ENCODE measurements at regions not wholly inside any gene's neighbourhood (a gene's known extent, or its start where the extent isn't known, plus 50 kb on each side); places are given as distances from the start of the nearest gene placed in this dataset.
"Not testable (repeated sequence)": the region's sequence is repeated elsewhere in the genome, so short reads cannot be mapped to it uniquely, and the experiment has no call there.

DNA sequence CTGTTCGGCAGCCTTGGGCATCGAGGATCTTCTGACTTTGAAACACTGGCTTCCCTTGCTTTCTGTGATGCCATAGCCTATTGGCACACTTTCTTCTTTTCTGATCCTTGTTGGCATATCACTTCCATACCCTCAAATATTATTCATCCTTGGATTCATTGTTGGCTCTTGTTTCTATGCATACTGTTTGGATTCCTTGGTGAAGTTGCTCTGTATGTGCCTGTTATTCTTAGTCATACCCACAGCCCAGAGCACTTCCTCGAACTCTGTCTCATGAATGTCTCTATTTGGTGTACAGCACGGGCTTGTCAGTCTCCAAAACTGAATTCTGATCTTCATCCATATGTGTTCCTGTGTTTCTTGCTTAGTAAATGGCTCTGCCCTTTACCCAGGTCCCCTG is 63.6 kb downstream of the NPIPB11 start:
- not testable (repeated sequence) for H3K9me3 ChIP-seq (ENCODE audit: control insufficient read depth in 3 of 3, low read length in 3 of 3); H3K27me3 ChIP-seq (ENCODE audit: control insufficient read depth in 3 of 3, insufficient read depth in 3 of 3, low read length in 3 of 3); H3K36me3 ChIP-seq (ENCODE audit: control insufficient read depth in 3 of 3, insufficient read depth in 3 of 3, low read length in 3 of 3); H3K9ac ChIP-seq (ENCODE audit: low read depth in 1 of 3, low read length in 3 of 3); H3K27ac ChIP-seq (ENCODE audit: low read depth, low read length); H3K4me3 ChIP-seq (ENCODE audit: low read length in 3 of 3); H3K4me1 ChIP-seq (ENCODE audit: control insufficient read depth in 3 of 3, insufficient read depth in 3 of 3, low read length in 3 of 3)

DNA sequence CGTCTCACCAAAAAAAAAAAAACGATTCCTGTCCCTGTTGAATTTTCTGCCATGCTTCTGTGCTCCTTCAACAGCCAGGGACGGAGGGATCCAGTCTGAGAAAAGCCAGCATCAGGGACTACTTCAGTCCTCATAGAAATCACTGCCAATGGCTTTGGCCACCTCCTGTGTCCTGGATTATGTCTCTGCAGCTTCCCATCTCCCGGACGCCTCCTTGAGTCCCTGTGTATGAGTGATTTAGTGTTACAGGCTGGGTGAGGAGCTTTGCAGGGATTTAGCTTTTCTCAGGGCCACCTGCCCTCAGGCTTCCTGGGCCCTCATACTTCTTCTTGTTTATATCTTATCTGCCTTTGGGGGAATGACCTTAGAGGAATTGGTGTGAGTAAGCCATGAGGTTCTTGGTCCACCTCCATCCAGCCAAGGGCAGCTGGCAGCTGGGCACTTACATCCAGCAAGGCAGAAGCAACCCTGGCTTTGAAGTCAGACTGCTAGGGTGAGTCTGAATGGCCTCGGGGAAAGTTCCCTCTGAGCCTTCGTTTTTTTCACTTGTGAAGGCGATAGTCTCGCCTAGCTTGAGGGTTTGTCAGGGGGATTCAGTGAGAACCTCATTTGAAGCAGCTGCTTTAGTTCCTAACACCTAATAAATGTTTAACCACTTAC is 65.6 kb downstream of the NPIPB11 start:
- H3K27me3 ChIP-seq (ENCODE audit: control insufficient read depth in 3 of 3, insufficient read depth in 3 of 3, low read length in 3 of 3); H3K9ac ChIP-seq (ENCODE audit: low read depth in 1 of 3, low read length in 3 of 3); H3K9me3 ChIP-seq (ENCODE audit: control insufficient read depth in 3 of 3, low read length in 3 of 3); H3K4me1 ChIP-seq (ENCODE audit: control insufficient read depth in 3 of 3, insufficient read depth in 3 of 3, low read length in 3 of 3); H3K27ac ChIP-seq (ENCODE audit: low read depth, low read length); H3K36me3 ChIP-seq (ENCODE audit: control insufficient read depth in 3 of 3, insufficient read depth in 3 of 3, low read length in 3 of 3); H3K4me3 ChIP-seq (ENCODE audit: low read length in 3 of 3): not testable (repeated sequence)

DNA sequence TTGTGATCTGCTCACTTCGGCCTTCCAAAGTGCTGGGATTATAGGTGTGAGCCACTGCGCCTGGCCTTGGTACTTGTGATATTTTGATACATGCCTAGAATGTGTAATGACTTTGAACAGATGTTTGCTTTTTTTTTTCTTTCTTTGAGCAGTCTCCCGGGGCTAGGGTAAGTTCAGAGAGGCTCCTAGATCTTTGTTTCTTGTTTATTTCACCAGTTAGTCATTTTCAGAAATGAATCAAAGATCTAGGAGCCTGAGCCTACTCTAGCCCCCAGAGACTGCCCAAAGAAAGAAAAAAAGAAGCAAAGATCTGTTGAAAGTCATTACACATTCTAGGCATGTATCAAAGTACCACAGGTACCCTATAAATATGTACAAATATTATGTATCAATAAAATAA is 66.3 kb downstream of the NPIPB11 start:
- H3K9ac ChIP-seq (ENCODE audit: low read depth in 1 of 3, low read length in 3 of 3); H3K36me3 ChIP-seq (ENCODE audit: control insufficient read depth in 3 of 3, insufficient read depth in 3 of 3, low read length in 3 of 3); H3K4me3 ChIP-seq (ENCODE audit: low read length in 3 of 3); H3K4me1 ChIP-seq (ENCODE audit: control insufficient read depth in 3 of 3, insufficient read depth in 3 of 3, low read length in 3 of 3); H3K27ac ChIP-seq (ENCODE audit: low read depth, low read length); H3K27me3 ChIP-seq (ENCODE audit: control insufficient read depth in 3 of 3, insufficient read depth in 3 of 3, low read length in 3 of 3); H3K9me3 ChIP-seq (ENCODE audit: control insufficient read depth in 3 of 3, low read length in 3 of 3): not testable (repeated sequence)

DNA sequence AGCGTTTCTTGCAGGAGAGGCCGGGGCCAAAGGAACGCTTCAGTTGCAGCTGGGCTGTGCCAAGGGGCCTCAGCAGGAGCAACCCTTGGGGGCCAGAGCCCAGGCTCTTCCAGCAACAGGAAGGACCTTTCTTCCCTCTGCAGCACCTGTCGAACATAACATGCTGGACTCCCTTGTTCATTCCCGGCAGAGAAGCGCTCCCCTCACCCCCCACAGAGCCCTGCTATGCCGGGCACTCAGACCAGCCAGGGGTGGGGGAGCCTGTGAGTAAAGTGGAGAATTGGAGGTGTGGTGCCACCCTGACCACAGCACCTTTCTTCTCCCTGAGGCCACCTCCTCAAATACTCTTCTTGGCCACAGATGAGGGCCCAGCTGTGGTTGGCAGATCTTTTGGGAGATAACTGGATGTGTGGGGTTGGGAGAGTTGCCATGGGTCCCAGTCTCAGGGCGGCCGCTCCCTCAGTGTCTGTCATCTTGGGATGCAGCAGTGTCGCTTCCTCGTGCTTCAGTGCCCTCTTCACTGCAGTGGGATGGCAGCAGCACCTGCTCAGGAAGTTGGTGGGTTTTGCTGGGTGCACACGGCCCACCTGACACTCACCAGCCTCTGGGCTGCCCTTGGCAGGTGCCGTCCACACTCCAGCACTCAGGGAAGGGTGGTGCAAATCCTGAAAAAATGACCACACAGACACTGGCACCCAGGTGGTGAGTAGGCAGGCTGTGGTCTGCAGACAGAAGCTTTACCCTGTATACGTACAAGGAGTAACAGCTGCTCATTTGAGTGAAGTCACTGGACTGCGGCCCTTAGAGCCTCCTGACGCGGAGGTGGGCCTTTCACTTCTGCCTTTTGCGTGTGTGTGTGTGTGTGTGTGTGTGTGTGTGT is 67.5 kb downstream of the NPIPB11 start:
- not testable (repeated sequence) for H3K27ac ChIP-seq (ENCODE audit: low read depth, low read length); H3K27me3 ChIP-seq (ENCODE audit: control insufficient read depth in 3 of 3, insufficient read depth in 3 of 3, low read length in 3 of 3); H3K36me3 ChIP-seq (ENCODE audit: control insufficient read depth in 3 of 3, insufficient read depth in 3 of 3, low read length in 3 of 3); H3K4me1 ChIP-seq (ENCODE audit: control insufficient read depth in 3 of 3, insufficient read depth in 3 of 3, low read length in 3 of 3); H3K9ac ChIP-seq (ENCODE audit: low read depth in 1 of 3, low read length in 3 of 3); H3K4me3 ChIP-seq (ENCODE audit: low read length in 3 of 3); H3K9me3 ChIP-seq (ENCODE audit: control insufficient read depth in 3 of 3, low read length in 3 of 3)

DNA sequence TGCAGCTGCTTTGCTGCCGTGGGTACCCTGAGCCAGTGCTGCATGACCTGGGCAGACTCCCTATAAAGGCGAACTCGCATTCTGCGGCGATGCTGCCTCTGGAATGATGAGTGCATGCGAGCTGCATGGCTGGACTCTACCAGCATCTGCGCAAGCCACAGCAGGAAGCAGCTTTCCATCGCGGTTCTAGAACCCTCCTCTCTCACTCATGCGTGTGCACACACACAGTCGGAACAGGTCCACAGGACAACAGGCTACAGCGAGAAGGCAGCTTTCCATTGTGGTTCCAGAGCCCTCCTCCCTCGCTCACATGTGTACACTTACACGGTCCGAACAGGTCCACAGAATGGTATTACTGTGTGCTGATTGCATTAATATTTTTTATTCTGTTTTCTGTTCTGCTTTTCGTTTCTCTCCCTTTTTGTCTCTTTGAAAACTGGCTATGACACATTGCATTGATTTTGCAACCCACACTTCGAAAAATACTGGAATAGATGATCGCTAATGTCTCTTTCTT is 69.1 kb downstream of the NPIPB11 start:
- not testable (repeated sequence) for H3K36me3 ChIP-seq (ENCODE audit: control insufficient read depth in 3 of 3, insufficient read depth in 3 of 3, low read length in 3 of 3); H3K9me3 ChIP-seq (ENCODE audit: control insufficient read depth in 3 of 3, low read length in 3 of 3); H3K4me1 ChIP-seq (ENCODE audit: control insufficient read depth in 3 of 3, insufficient read depth in 3 of 3, low read length in 3 of 3); H3K9ac ChIP-seq (ENCODE audit: low read depth in 1 of 3, low read length in 3 of 3); H3K27ac ChIP-seq (ENCODE audit: low read depth, low read length); H3K4me3 ChIP-seq (ENCODE audit: low read length in 3 of 3); H3K27me3 ChIP-seq (ENCODE audit: control insufficient read depth in 3 of 3, insufficient read depth in 3 of 3, low read length in 3 of 3)

DNA sequence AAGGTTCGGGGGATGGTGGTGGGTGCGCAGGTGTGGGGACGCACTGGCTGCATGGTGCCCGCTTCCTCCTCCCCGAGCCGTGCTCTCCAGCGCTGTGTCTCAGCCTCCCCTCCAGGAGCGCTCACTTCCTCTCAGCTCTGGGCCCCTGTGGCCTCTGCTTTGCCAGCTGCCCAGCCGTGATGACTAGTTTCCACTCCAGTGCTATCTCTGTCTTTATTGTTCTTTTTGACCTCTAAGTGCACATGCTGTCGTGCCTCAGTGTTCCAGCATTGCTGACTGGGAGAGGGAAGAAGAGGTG is 71.0 kb downstream of the NPIPB11 start:
- H3K9ac ChIP-seq (ENCODE audit: low read depth in 1 of 3, low read length in 3 of 3); H3K4me1 ChIP-seq (ENCODE audit: control insufficient read depth in 3 of 3, insufficient read depth in 3 of 3, low read length in 3 of 3); H3K9me3 ChIP-seq (ENCODE audit: control insufficient read depth in 3 of 3, low read length in 3 of 3); H3K27ac ChIP-seq (ENCODE audit: low read depth, low read length); H3K4me3 ChIP-seq (ENCODE audit: low read length in 3 of 3); H3K36me3 ChIP-seq (ENCODE audit: control insufficient read depth in 3 of 3, insufficient read depth in 3 of 3, low read length in 3 of 3); H3K27me3 ChIP-seq (ENCODE audit: control insufficient read depth in 3 of 3, insufficient read depth in 3 of 3, low read length in 3 of 3): not testable (repeated sequence)

DNA sequence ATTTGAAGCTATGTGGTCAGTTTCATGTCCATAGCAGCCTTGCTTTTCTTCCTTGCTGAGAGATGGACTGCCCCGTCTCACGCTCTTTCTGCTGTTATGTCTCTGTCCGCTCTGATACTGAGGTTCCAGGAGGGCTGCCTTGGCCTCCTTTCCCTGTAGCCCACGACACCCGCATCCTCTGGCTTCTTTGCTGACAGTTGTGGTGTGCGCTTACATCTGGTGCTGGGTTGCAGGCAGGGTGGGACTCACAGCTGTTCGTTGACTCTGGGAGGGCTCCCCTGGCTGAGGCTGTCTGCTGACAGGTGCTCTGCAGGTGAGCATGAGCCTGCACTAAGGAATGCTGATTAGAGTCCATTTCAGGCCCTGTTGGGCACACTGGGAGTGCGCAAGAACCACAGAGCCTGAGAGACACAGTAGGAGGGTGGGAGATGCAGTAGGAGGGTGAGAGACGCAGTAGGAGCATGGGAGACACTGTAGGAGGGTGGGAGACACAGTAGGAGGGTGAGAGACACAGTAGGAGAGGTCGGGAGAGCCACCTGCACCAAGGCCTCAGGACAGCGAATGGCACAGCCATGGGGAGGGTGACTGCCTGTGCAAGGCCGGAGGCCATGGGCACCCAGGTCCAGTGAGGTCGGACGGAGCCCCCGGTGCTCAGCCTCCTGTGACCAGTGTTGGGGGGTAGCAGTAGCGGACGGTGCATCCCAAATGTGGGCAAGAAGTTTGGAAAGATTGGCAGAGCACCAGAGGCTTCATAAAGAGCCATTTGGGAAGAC is 71.5 kb downstream of the NPIPB11 start:
- H3K9me3 ChIP-seq (ENCODE audit: control insufficient read depth in 3 of 3, low read length in 3 of 3); H3K4me1 ChIP-seq (ENCODE audit: control insufficient read depth in 3 of 3, insufficient read depth in 3 of 3, low read length in 3 of 3); H3K27ac ChIP-seq (ENCODE audit: low read depth, low read length); H3K9ac ChIP-seq (ENCODE audit: low read depth in 1 of 3, low read length in 3 of 3); H3K27me3 ChIP-seq (ENCODE audit: control insufficient read depth in 3 of 3, insufficient read depth in 3 of 3, low read length in 3 of 3); H3K36me3 ChIP-seq (ENCODE audit: control insufficient read depth in 3 of 3, insufficient read depth in 3 of 3, low read length in 3 of 3); H3K4me3 ChIP-seq (ENCODE audit: low read length in 3 of 3): not testable (repeated sequence)

DNA sequence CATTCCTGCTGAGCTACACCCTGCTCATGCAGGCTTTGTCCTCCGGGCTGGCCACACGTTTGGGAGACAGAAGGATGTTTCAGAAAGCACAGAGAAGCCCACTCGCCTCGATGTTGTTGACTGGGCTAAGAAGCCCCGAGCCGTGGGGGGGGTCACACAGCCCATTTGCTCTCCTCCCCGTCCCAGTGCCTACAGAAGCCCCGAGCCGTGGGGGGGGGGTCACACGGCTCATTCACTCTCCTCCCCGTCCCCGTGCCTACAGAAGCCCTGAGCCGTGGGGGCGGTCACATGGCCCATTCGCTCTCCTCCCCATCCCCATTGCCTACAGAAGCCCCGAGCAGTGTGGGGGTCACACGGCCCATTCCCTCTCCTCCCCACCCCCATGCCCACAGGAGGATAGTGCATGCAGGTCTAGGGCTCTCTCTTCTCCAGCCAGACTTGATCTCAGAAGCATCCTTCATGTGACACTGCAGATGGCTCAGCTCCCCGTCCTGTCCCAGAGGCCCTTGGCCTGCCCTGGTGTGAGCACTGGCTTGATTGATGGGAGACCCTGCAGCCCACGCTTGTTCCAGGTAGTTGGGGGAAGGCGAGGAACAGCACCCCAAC is 72.9 kb downstream of the NPIPB11 start:
- not testable (repeated sequence) for H3K4me3 ChIP-seq (ENCODE audit: low read length in 3 of 3); H3K27me3 ChIP-seq (ENCODE audit: control insufficient read depth in 3 of 3, insufficient read depth in 3 of 3, low read length in 3 of 3); H3K36me3 ChIP-seq (ENCODE audit: control insufficient read depth in 3 of 3, insufficient read depth in 3 of 3, low read length in 3 of 3); H3K9me3 ChIP-seq (ENCODE audit: control insufficient read depth in 3 of 3, low read length in 3 of 3); H3K9ac ChIP-seq (ENCODE audit: low read depth in 1 of 3, low read length in 3 of 3); H3K4me1 ChIP-seq (ENCODE audit: control insufficient read depth in 3 of 3, insufficient read depth in 3 of 3, low read length in 3 of 3); H3K27ac ChIP-seq (ENCODE audit: low read depth, low read length)

DNA sequence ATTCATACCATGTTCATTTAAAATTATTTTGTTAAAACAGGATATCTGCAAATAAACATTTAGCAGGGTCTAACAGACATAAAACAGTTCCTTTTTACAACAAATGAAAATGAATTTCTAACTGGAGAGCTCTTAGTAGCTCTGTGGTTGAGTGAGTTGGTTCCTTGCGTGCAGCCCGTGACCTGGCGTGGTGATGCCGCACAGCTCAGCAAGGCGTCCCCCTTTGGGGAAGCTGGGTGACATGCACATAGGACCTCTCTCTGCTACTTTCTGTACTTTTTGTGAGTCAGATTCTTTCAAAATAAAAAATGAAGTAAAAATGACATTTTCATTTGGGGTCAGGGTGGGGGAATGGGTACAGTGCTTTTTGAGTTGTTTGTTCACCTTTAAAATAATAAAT is 75.9 kb downstream of the NPIPB11 start:
- not testable (repeated sequence) for H3K4me1 ChIP-seq (ENCODE audit: control insufficient read depth in 3 of 3, insufficient read depth in 3 of 3, low read length in 3 of 3); H3K36me3 ChIP-seq (ENCODE audit: control insufficient read depth in 3 of 3, insufficient read depth in 3 of 3, low read length in 3 of 3); H3K27ac ChIP-seq (ENCODE audit: low read depth, low read length); H3K9ac ChIP-seq (ENCODE audit: low read depth in 1 of 3, low read length in 3 of 3); H3K27me3 ChIP-seq (ENCODE audit: control insufficient read depth in 3 of 3, insufficient read depth in 3 of 3, low read length in 3 of 3); H3K9me3 ChIP-seq (ENCODE audit: control insufficient read depth in 3 of 3, low read length in 3 of 3); H3K4me3 ChIP-seq (ENCODE audit: low read length in 3 of 3)

DNA sequence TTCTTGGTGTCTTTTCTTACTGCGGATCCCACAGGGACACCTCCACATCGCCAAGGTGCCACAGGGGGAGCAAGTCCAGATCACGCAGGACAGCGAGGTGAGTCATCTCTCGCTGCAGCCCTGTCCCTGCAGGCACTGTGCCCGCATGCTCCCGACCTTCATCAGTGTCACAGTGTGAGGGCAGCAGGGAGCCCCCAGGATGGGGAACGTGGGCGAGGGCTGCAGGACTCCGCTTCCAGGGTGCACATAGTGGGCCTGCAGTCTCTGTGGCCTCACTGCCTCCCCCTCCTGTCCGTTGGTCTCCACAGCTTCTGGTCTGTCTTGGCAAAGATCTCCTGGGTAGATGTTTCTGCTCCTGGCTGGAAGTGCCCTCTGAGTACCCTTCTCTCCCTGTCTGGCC is 78.0 kb downstream of the NPIPB11 start:
- H3K4me1 ChIP-seq (ENCODE audit: control insufficient read depth in 3 of 3, insufficient read depth in 3 of 3, low read length in 3 of 3); H3K4me3 ChIP-seq (ENCODE audit: low read length in 3 of 3); H3K9ac ChIP-seq (ENCODE audit: low read depth in 1 of 3, low read length in 3 of 3); H3K9me3 ChIP-seq (ENCODE audit: control insufficient read depth in 3 of 3, low read length in 3 of 3); H3K27me3 ChIP-seq (ENCODE audit: control insufficient read depth in 3 of 3, insufficient read depth in 3 of 3, low read length in 3 of 3); H3K36me3 ChIP-seq (ENCODE audit: control insufficient read depth in 3 of 3, insufficient read depth in 3 of 3, low read length in 3 of 3); H3K27ac ChIP-seq (ENCODE audit: low read depth, low read length): not testable (repeated sequence)
